DND-41 (cell line): ENCODE measurements at regions not wholly inside any gene's neighbourhood (a gene's known extent, or its start where the extent isn't known, plus 50 kb on each side); places are given as distances from the start of the nearest gene placed in this dataset.

ENCODE experiments used
- CTCF ChIP-seq: IDR thresholded peaks from 2 replicates; pipeline ENCODE4 v1.5.1; 2012; ENCODE audit warnings: borderline replicate concordance, low read length, moderate library complexity, mild to moderate bottlenecking; ENCODE audit not compliant: poor library complexity, severe bottlenecking; ENCODE audit errors: extremely low read depth
- EZH2 ChIP-seq: IDR thresholded peaks from 3 replicates; pipeline ENCODE4 v1.6.1; 2012; ENCODE audit warnings: borderline replicate concordance, low read depth, mild to moderate bottlenecking, moderate library complexity, low read length, inconsistent platforms; ENCODE audit not compliant: severe bottlenecking

- TF ChIP-seq CTCF (no peak), EZH2 (no peak)
These were observed 197.5 kb downstream of the SOX2 start for GRCh38 chr3:181909241-181909640.
